Fibroblast of skin of right quadriceps (primary cell): ENCODE measurements at regions not wholly inside any gene's neighbourhood (a gene's known extent, or its start where the extent isn't known, plus 50 kb on each side); places are given as distances from the start of the nearest gene placed in this dataset.
A peak's percentile ranks its signal among the peaks of the same experiment; 100 is the strongest.

Experiments used
- DNase-seq: peaks from one replicate; pipeline ENCODE4 v3.0.0-alpha.2; 2013

- DNase-seq, result peak; percentile 28
Observed at GRCh38 chr20:52295556-52295955, 104.0 kb upstream of the ZFP64 start.

- DNase-seq, result no peak
Observed at GRCh38 chr20:52294106-52294628, 102.6 kb upstream of the ZFP64 start.

- DNase-seq, result no peak
Observed at GRCh38 chr20:52291109-52291508, 99.5 kb upstream of the ZFP64 start.

GRCh38 chr20:52290569-52290968 lies 99.0 kb upstream of the ZFP64 start:
- peak; percentile 38 for DNase-seq

- no peak for DNase-seq
Observed at GRCh38 chr20:52289956-52290565, 98.5 kb upstream of the ZFP64 start.

- DNase-seq, result no peak
Observed at GRCh38 chr20:52280407-52280806, 88.8 kb upstream of the ZFP64 start.

GRCh38 chr20:52279706-52280105 lies 88.1 kb upstream of the ZFP64 start:
- DNase-seq, result peak; percentile 88

- DNase-seq, result peak; percentile 63
Observed at GRCh38 chr20:52275181-52275691, 83.7 kb upstream of the ZFP64 start.

- DNase-seq, result peak; percentile 64
Observed at GRCh38 chr20:52270696-52271095, 79.1 kb upstream of the ZFP64 start.

- DNase-seq, result peak; percentile 76
Observed at GRCh38 chr20:52270001-52270606, 78.5 kb upstream of the ZFP64 start.

- DNase-seq, result peak; percentile 83
Observed at GRCh38 chr20:52269321-52269720, 77.7 kb upstream of the ZFP64 start.

- peak; percentile 86 for DNase-seq
Observed at GRCh38 chr20:52268184-52268749, 76.7 kb upstream of the ZFP64 start.

GRCh38 chr20:52267418-52267817 lies 75.8 kb upstream of the ZFP64 start:
- DNase-seq, result no peak

- DNase-seq, result peak; percentile 31
Observed at GRCh38 chr20:52263757-52264156, 72.2 kb upstream of the ZFP64 start.

- DNase-seq, result no peak
Observed at GRCh38 chr20:52261792-52262191, 70.2 kb upstream of the ZFP64 start.

GRCh38 chr20:52259295-52259694 lies 67.7 kb upstream of the ZFP64 start:
- DNase-seq, result no peak

- DNase-seq, result no peak
Observed at GRCh38 chr20:52256454-52256853, 64.9 kb upstream of the ZFP64 start.

GRCh38 chr20:52252664-52253063 lies 61.1 kb upstream of the ZFP64 start:
- DNase-seq, result no peak

- no peak for DNase-seq
Observed at GRCh38 chr20:52251827-52252226, 60.2 kb upstream of the ZFP64 start.

- DNase-seq, result no peak
Observed at GRCh38 chr20:52251136-52251700, 59.6 kb upstream of the ZFP64 start.

GRCh38 chr20:52247548-52247947 lies 56.0 kb upstream of the ZFP64 start:
- DNase-seq, result no peak

- no peak for DNase-seq
Observed at GRCh38 chr20:52246366-52246765, 54.8 kb upstream of the ZFP64 start.

- no peak for DNase-seq
Observed at GRCh38 chr20:52244702-52245101, 53.1 kb upstream of the ZFP64 start.
